Ishikawa (cell line): ENCODE measurements at regions not wholly inside any gene's neighbourhood (a gene's known extent, or its start where the extent isn't known, plus 50 kb on each side); places are given as distances from the start of the nearest gene placed in this dataset.
A peak's percentile ranks its signal among the peaks of the same experiment; 100 is the strongest.

Source experiments
- CEBPB ChIP-seq: IDR thresholded peaks from 2 replicates; pipeline ENCODE4 v1.6.1; 2012
- CREB1 ChIP-seq: IDR thresholded peaks from 2 replicates; pipeline ENCODE4 v1.6.1; 2012; ENCODE audit warnings: low read depth
- EGR1 ChIP-seq: IDR thresholded peaks from 2 replicates; pipeline ENCODE4 v1.6.1; 2012
- EP300 ChIP-seq: IDR thresholded peaks from 2 replicates; pipeline ENCODE4 v1.6.1; 2012; ENCODE audit warnings: borderline replicate concordance
- FOXM1 ChIP-seq: IDR thresholded peaks from 2 replicates; pipeline ENCODE4 v1.6.1; 2012; ENCODE audit warnings: low read depth, borderline replicate concordance
- NFIC ChIP-seq: IDR thresholded peaks from 2 replicates; pipeline ENCODE4 v1.6.1; 2012
- RAD21 ChIP-seq: IDR thresholded peaks from 2 replicates; pipeline ENCODE4 v1.6.1; 2012; ENCODE audit warnings: low read depth
- TAF1 ChIP-seq: IDR thresholded peaks from 2 replicates; pipeline ENCODE4 v1.6.1; 2012; ENCODE audit warnings: low read depth, mild to moderate bottlenecking
- TCF12 ChIP-seq: IDR thresholded peaks from 2 replicates; pipeline ENCODE4 v1.6.1; 2012; ENCODE audit warnings: low read depth
- TEAD4 ChIP-seq: IDR thresholded peaks from 2 replicates; pipeline ENCODE4 v1.6.1; 2012
- YY1 ChIP-seq: IDR thresholded peaks from 2 replicates; pipeline ENCODE4 v1.6.1; 2012; ENCODE audit warnings: low read depth
- ZBTB7A ChIP-seq: IDR thresholded peaks from 2 replicates; pipeline ENCODE4 v1.6.1; 2012; ENCODE audit warnings: low read depth
- TF ChIP-seq, protein P1 (sequence below): IDR thresholded peaks from 2 replicates; pipeline ENCODE4 v1.6.1; 2012; ENCODE audit warnings: low read depth, mild to moderate bottlenecking
- TF ChIP-seq, protein P2 (sequence below): IDR thresholded peaks from 2 replicates; pipeline ENCODE4 v1.6.1; 2012
- TF ChIP-seq, protein P3 (sequence below): IDR thresholded peaks from 2 replicates; pipeline ENCODE4 v1.6.1; 2012

DNA sequence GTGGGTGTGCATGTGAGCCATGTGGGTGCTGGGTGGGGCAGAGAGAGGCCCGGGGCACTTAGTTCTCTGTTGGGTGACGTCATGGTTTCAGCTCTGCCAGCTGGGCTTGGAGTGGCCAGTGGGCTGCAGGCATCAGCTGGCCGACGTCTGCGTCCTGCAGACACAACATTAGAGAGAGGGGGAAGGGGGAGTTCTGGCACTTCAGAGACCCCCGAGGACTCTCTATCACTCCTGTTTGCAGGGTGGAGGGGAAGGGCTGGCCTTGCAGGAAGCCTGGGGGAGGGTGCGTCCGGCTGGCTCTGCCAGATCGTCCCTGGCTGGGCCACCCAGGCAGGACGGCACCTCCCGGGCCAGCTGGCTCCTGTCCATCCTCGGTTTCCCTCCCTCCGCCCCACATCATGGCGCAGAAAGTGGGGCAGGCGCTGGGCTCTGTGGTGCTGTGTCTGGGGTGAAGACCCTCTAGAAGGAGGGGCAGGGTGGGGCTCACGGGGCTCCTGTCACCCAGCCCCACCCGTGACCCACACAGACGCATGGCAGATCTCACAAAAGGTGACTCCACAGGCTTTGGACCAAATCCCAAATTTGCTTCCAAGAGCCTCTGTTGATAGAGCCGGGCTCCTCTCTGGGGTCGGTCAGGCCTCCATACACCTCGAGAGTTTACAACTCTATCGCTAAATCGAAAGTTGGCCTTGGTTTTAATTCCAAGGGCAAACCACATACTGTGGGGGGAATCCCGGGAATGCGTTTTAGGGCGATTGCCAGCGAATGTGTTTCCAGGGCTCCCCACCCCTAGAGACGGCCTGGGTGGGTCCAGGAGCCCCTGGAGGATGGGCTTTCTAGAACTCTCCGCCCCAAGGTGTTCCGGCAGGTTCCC is 73.4 kb upstream of the TTC34 start:
- TF ChIP-seq, protein P1, sequence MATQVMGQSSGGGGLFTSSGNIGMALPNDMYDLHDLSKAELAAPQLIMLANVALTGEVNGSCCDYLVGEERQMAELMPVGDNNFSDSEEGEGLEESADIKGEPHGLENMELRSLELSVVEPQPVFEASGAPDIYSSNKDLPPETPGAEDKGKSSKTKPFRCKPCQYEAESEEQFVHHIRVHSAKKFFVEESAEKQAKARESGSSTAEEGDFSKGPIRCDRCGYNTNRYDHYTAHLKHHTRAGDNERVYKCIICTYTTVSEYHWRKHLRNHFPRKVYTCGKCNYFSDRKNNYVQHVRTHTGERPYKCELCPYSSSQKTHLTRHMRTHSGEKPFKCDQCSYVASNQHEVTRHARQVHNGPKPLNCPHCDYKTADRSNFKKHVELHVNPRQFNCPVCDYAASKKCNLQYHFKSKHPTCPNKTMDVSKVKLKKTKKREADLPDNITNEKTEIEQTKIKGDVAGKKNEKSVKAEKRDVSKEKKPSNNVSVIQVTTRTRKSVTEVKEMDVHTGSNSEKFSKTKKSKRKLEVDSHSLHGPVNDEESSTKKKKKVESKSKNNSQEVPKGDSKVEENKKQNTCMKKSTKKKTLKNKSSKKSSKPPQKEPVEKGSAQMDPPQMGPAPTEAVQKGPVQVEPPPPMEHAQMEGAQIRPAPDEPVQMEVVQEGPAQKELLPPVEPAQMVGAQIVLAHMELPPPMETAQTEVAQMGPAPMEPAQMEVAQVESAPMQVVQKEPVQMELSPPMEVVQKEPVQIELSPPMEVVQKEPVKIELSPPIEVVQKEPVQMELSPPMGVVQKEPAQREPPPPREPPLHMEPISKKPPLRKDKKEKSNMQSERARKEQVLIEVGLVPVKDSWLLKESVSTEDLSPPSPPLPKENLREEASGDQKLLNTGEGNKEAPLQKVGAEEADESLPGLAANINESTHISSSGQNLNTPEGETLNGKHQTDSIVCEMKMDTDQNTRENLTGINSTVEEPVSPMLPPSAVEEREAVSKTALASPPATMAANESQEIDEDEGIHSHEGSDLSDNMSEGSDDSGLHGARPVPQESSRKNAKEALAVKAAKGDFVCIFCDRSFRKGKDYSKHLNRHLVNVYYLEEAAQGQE: no peak
- TF ChIP-seq CREB1: no peak
- TF ChIP-seq ZBTB7A: no peak
- TF ChIP-seq RAD21: no peak
- TF ChIP-seq TCF12: no peak
- TF ChIP-seq NFIC: no peak
- TF ChIP-seq YY1: no peak
- TF ChIP-seq EGR1: no peak
- no peak for TF ChIP-seq CEBPB
- TF ChIP-seq, protein P2, sequence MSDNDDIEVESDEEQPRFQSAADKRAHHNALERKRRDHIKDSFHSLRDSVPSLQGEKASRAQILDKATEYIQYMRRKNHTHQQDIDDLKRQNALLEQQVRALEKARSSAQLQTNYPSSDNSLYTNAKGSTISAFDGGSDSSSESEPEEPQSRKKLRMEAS: no peak
- no peak for TF ChIP-seq EP300
- no peak for TF ChIP-seq TEAD4
- TF ChIP-seq, protein P3, sequence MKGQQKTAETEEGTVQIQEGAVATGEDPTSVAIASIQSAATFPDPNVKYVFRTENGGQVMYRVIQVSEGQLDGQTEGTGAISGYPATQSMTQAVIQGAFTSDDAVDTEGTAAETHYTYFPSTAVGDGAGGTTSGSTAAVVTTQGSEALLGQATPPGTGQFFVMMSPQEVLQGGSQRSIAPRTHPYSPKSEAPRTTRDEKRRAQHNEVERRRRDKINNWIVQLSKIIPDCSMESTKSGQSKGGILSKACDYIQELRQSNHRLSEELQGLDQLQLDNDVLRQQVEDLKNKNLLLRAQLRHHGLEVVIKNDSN: no peak
- TF ChIP-seq TAF1: no peak
- TF ChIP-seq FOXM1: no peak

DNA sequence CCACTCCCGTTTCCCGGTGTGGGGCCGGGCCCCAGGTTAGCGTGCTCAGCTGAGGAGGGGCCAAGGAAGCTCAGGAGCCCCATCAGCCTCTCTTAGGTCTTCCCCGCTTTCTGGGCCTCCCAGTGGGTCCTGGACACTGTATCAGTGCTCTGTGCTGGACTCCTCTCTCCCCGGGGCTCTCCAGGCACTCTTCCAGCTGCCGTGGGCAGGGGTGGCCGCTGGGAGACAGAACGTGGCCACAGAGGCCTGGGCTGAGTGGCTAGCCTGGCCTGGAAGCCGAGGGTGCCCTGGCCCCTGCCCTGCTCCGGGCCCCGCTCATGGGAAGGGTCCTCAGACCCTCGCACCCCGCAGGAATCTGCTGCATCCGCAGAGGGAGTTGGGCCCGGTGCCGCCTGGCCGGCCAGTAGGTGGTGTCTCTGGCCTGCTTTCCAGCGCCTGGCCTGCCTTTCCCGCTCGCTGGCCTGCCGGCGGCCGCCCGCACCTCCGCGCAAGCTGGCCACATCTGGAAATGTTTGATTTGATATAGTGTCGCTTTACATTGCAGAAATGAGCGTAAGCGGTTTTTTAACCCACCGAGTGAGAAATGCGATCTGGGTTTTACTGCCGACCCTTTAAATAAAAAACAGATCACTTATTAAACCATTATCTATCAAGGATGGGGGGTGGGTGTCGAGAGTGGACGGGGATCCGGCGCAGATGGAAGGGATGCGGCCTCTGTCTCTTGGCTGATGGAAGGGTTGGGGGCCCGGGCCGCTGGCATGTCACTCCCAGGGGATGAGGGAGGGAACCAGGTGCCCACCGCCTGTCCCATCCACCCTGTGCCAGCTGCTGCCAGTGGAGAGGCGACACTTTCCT is 74.4 kb upstream of the TTC34 start:
- TF ChIP-seq EP300: no peak
- TF ChIP-seq RAD21: peak; percentile 53
- no peak for TF ChIP-seq TEAD4
- TF ChIP-seq, protein P2: no peak
- no peak for TF ChIP-seq TCF12

DNA sequence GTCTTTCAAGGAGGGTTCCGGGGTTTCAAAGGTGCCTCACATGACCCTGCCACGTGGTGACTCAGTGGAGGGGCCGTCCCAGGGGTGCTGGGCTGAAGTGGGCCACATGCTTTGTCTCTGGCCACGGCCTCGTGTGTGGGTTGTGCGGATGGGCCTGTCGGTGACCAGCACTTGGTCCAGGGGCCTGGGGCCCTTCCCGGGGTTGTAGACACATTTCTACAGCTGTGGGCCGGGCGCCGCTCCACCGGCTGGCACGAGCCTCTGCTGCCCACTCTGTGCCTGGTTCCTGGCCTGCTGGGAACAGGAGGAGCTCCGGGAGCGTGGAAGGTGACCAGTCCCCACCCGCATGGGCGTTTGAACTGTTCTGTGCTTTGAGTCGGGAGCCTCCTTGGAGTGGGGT is 75.4 kb upstream of the TTC34 start:
- TF ChIP-seq, protein P1: no peak
- TF ChIP-seq RAD21 (no peak), FOXM1 (no peak)

DNA sequence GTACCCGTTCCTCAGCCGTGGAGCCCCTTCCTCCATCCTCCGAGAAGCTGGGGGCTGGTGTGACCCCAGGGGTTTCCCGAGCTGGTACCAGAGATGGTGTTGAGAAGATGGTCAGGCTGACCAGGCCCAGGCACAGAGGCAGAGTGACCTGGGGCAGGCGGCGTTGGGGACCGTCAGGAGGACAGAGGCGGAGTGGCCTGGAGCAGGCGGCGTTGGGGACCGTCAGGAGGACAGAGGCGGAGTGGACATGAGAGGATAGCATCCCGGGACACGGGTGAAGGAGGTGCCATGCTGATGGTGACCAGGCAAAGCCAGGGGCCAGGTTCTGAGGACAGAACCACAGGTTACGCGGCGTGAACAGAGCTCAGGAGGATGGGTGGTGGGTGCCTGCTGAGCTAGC is 75.9 kb upstream of the TTC34 start:
- TF ChIP-seq TCF12 (no peak), EP300 (no peak), TEAD4 (no peak), TAF1 (no peak), EGR1 (no peak), YY1 (no peak), ZBTB7A (no peak), NFIC (no peak), RAD21 (no peak), CEBPB (no peak), CREB1 (no peak), FOXM1 (no peak)
- TF ChIP-seq, protein P3: no peak
- TF ChIP-seq, protein P1: no peak
- TF ChIP-seq, protein P2: no peak
